LNCaP clone FGC (cell line): ENCODE measurements at regions not wholly inside any gene's neighbourhood (a gene's known extent, or its start where the extent isn't known, plus 50 kb on each side); places are given as distances from the start of the nearest gene placed in this dataset.

Experiments
- DNase-seq: peaks from one replicate; pipeline ENCODE4 v3.0.0-alpha.2; 2011; ENCODE audit warnings: low read depth
- H3K4me3 ChIP-seq: 2 replicates; pipeline ENCODE4 v1.5.1; 2011; ENCODE audit warnings: mild to moderate bottlenecking, low read depth, low read length, control low read depth
- TF ChIP-seq, protein P1 (sequence below): IDR thresholded peaks from 2 replicates; pipeline ENCODE4 v1.5.1; 2012; ENCODE audit warnings: mild to moderate bottlenecking; ENCODE audit not compliant: control insufficient read depth, insufficient read depth; ENCODE audit errors: extremely low read depth

DNA sequence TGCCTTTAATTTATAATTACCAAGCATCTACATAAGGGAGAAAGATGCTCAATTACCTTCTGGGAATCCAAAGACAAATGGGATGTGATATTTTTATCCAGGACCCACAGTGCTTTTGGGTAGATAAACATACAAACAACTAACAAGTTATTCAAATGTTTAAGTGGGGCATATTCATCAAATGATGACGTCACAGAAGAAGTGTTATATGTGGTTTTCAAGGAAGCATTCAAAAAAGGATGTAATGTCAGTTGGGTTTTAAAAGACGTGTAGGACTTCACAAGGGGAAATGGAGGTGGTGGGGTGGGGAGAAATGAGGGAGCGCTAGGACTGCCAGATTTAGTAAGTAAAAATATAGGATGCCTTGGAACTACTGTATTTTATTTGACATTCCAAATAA lies 915.9 kb downstream of the KCNA4 start:
- no peak for DNase-seq
- no peak overlapping the region for H3K4me3 ChIP-seq
- TF ChIP-seq, protein P1, sequence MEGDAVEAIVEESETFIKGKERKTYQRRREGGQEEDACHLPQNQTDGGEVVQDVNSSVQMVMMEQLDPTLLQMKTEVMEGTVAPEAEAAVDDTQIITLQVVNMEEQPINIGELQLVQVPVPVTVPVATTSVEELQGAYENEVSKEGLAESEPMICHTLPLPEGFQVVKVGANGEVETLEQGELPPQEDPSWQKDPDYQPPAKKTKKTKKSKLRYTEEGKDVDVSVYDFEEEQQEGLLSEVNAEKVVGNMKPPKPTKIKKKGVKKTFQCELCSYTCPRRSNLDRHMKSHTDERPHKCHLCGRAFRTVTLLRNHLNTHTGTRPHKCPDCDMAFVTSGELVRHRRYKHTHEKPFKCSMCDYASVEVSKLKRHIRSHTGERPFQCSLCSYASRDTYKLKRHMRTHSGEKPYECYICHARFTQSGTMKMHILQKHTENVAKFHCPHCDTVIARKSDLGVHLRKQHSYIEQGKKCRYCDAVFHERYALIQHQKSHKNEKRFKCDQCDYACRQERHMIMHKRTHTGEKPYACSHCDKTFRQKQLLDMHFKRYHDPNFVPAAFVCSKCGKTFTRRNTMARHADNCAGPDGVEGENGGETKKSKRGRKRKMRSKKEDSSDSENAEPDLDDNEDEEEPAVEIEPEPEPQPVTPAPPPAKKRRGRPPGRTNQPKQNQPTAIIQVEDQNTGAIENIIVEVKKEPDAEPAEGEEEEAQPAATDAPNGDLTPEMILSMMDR, result no peak

GRCh38 chr11:29095821-29096220 lies 921.0 kb downstream of the KCNA4 start:
- H3K4me3 ChIP-seq, result no peak overlapping the region
- DNase-seq, result no peak
- TF ChIP-seq, protein P1, result no peak

- TF ChIP-seq, protein P1, result no peak
- DNase-seq, result no peak
- H3K4me3 ChIP-seq, result no peak overlapping the region
Observed at GRCh38 chr11:29093416-29094120, 923.3 kb downstream of the KCNA4 start.

DNA sequence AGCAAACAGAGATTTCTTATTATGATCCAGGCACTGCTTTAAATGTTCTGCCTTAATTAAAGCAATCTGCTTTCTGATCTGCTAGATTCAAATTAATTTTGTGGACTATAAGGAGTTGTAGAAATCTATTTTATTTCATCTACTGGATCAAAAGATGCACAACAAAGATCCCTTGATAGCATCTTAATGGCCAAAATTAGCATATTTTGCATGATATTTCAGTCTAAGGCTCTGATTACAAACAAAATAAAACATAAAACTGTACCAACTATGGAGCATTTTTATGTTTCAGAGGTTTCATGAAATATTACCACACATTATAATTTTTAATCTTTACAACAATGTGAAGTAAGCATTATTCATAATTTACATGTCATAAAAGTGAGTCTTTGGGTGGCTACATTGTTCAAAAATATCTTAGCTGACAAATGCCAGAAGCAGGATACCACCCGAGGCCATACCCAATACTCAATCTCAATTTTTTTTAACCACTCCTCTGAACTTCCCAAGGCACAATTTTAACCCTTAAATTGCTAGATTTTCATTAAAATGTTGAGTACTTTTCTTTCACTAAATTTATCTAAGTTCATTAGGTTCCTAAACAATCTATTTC lies 929.5 kb downstream of the KCNA4 start:
- no peak for DNase-seq
- TF ChIP-seq, protein P1, result no peak
- H3K4me3 ChIP-seq, result no peak overlapping the region

DNA sequence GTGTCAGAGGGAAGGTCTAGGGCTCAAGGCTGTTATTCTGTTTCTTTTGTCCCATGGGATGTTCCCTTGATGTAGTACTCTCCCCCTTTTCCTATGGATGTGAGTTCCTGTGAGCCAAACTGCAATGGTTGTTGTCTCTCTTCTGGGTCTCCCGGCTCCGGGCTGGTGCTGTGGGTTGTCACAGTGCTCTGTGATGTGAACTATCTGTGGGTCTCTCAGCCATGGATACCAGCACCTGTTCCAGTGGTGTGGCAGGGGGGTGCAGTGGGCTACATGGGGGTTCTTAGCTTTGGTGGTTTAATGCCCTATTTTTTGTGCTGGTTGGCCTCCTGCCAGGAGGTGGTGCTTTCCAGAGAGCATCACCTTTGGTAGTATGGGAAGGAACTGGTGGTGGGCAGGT lies 941.1 kb downstream of the KCNA4 start:
- no peak overlapping the region for H3K4me3 ChIP-seq
- no peak for DNase-seq
- TF ChIP-seq, protein P1, result no peak

GRCh38 chr11:29063630-29064361 lies 953.0 kb downstream of the KCNA4 start:
- TF ChIP-seq, protein P1, result no peak
- DNase-seq, result no peak
- H3K4me3 ChIP-seq, result no peak overlapping the region
